ENCODE measurements at regions not wholly inside any gene's neighbourhood (a gene's known extent, or its start where the extent isn't known, plus 50 kb on each side); places are given as distances from the start of the nearest gene placed in this dataset.

DNA sequence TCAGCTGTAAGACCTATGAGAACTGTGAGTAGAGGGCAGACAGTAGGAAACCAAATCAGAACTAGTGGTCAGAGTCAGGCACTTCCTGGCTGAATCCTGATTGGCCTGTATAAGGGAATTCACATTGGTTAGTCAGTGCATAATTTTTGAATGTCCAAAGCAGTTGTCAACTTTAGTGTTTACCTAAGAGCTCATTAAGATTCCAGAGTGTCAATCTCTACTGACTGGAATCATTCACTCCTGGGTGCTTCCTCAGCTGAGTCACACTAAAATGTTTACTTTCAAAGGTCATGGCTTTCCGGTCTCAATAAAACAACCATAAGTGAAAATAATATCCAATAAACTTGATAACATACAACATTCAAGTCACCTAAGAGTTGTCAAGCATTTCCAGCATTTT, 306.1 kb downstream of the C11orf87 start:
- TF ChIP-seq, protein P1, sequence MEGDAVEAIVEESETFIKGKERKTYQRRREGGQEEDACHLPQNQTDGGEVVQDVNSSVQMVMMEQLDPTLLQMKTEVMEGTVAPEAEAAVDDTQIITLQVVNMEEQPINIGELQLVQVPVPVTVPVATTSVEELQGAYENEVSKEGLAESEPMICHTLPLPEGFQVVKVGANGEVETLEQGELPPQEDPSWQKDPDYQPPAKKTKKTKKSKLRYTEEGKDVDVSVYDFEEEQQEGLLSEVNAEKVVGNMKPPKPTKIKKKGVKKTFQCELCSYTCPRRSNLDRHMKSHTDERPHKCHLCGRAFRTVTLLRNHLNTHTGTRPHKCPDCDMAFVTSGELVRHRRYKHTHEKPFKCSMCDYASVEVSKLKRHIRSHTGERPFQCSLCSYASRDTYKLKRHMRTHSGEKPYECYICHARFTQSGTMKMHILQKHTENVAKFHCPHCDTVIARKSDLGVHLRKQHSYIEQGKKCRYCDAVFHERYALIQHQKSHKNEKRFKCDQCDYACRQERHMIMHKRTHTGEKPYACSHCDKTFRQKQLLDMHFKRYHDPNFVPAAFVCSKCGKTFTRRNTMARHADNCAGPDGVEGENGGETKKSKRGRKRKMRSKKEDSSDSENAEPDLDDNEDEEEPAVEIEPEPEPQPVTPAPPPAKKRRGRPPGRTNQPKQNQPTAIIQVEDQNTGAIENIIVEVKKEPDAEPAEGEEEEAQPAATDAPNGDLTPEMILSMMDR (optimal IDR thresholded peaks at IDR 0.05 in 1 of 3, IDR thresholded peaks at IDR 0.05 in 1 of 3, conservative IDR thresholded peaks at IDR 0.05 in 1 of 3; ENCODE audit: extremely low read depth in 1 of 3, insufficient read depth in 2 of 3, low read length in 3 of 3), result no peak
- no peak for TF ChIP-seq EZH2 (IDR thresholded peaks at IDR 0.05; ENCODE audit: low read length)
